Neural progenitor cell (in vitro differentiated cells): ENCODE measurements at regions not wholly inside any gene's neighbourhood (a gene's known extent, or its start where the extent isn't known, plus 50 kb on each side); places are given as distances from the start of the nearest gene placed in this dataset.

ENCODE experiments used
- EZH2 ChIP-seq: fragments of 200-600 bp; sonication (generic); IDR thresholded peaks from 2 replicates; pipeline ENCODE4 v1.6.1; 2017; ENCODE audit warnings: antibody characterized with exemption, mild to moderate bottlenecking, moderate library complexity
- EZH2phosphoT487 ChIP-seq: fragments of 200-600 bp; sonication (generic); IDR thresholded peaks from 2 replicates; pipeline ENCODE4 v1.6.1; 2017; ENCODE audit warnings: antibody characterized with exemption
- TF ChIP-seq, protein P1 (sequence below): fragments of 200-600 bp; sonication (generic); IDR thresholded peaks from 2 replicates; pipeline ENCODE4 v1.5.1; 2017; ENCODE audit warnings: antibody characterized with exemption, mild to moderate bottlenecking

DNA sequence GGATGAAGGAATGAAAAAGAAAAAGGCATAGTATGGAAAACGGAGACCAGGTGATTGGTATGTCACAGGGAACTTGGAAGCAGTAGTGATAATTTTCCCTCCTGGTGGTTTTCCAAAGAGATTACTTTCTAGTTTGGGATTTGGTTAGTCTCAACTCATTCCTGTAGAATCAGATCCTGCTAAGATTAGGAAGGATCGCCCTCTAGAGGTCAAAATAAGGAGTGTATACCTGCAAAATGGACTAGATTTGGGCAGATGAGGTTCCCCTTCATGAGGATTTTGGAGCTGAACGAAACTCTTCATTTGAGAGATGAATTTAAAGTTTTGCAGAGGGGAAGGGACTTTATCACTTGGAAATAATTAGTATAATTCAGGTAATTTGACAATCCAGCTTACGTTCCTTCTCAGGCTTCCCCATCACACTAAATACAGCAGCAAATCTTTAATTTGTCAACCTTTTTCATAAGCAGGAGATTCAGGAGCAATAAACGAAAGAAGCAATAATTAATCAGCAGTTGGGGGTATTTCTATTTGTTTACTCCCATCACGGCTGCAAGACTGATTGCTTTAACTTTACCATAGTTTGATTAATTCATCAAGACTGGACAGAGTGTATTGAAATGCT is 65.2 kb downstream of the CCDC195 start:
- TF ChIP-seq, protein P1, sequence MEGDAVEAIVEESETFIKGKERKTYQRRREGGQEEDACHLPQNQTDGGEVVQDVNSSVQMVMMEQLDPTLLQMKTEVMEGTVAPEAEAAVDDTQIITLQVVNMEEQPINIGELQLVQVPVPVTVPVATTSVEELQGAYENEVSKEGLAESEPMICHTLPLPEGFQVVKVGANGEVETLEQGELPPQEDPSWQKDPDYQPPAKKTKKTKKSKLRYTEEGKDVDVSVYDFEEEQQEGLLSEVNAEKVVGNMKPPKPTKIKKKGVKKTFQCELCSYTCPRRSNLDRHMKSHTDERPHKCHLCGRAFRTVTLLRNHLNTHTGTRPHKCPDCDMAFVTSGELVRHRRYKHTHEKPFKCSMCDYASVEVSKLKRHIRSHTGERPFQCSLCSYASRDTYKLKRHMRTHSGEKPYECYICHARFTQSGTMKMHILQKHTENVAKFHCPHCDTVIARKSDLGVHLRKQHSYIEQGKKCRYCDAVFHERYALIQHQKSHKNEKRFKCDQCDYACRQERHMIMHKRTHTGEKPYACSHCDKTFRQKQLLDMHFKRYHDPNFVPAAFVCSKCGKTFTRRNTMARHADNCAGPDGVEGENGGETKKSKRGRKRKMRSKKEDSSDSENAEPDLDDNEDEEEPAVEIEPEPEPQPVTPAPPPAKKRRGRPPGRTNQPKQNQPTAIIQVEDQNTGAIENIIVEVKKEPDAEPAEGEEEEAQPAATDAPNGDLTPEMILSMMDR = peak; percentile 86
- TF ChIP-seq EZH2 = no peak
- no peak for TF ChIP-seq EZH2phosphoT487
